H54 (cell line): ENCODE measurements at regions not wholly inside any gene's neighbourhood (a gene's known extent, or its start where the extent isn't known, plus 50 kb on each side); places are given as distances from the start of the nearest gene placed in this dataset.

Experiments used
- DNase-seq: peaks from one replicate; pipeline ENCODE4 v3.0.0; 2011; ENCODE audit warnings: low spot score, mixed read lengths; ENCODE audit not compliant: insufficient read length
- FAIRE-seq: peaks from 3 replicates; lab custom pipeline; 2011; peaks lifted over from hg19 to GRCh38; lab: Jason Lieb, UNC
- POLR2A ChIP-seq: IDR thresholded peaks from 2 replicates; pipeline ENCODE4 v1.6.1; 2011; ENCODE audit warnings: low read depth, mild to moderate bottlenecking, low read length

DNA sequence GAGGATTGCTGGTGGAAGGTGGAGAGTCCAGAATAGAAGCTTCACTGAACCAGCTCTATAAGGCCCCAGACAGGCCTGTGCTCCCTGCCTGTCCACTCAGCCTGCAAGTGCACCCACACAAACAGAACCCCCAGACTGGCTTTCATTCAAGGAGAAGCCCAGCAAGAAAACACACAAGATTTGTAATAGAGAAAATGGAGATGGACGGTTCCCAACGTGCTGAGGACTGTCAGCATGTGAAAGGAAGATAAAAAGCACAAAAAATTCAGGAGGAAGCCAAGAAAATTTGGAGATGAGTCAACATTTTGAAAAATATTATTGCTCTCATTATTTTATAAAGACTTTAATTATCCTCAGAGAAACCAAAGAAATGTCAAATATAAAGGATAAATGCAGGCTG lies 218.2 kb upstream of the SLC10A2 start:
- TF ChIP-seq POLR2A = no peak
- no peak for FAIRE-seq
- DNase-seq = no peak

GRCh38 chr13:103283451-103283820 lies 217.2 kb upstream of the SLC10A2 start:
- no peak for TF ChIP-seq POLR2A
- DNase-seq (no peak), FAIRE-seq (peak; percentile 50)

GRCh38 chr13:103282571-103283450 lies 216.6 kb upstream of the SLC10A2 start:
- FAIRE-seq (peak; percentile 98), DNase-seq (peak; percentile 63)
- no peak for TF ChIP-seq POLR2A

DNA sequence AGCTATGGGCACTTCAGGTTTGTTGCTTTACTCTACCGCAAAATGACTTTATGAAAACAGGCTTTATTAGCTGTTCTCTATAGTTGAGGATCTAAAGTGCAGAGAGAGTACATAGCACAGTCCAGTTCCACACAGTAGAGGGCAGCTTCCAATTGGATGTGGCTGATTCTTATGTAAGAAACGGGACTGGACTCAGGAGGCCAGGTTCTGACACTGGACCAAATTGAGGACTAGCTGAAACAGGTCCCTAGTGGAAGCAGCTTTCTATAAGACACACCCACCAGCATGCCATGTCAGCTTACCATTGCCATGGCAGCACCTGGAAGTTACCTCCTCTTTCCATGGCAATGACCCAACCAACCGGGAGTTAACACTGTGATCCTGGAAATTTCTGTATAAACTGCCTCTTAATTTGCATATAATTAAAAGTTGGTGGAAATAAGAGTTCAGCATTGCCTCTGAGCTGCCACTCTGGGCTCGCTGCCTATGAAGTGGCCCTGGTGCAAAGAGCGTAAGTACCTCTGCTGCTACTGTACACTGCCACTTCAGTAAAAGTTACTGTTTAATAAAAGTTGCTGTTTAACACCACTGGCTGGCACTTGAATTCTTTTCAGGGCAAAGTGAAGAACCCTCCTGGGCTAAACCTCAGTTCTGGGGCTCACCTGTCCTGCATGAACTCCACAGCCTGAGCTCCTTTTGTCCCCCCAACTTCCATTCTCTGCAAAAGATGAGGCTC lies 211.9 kb upstream of the SLC10A2 start:
- TF ChIP-seq POLR2A = no peak
- FAIRE-seq (no peak), DNase-seq (no peak)

DNA sequence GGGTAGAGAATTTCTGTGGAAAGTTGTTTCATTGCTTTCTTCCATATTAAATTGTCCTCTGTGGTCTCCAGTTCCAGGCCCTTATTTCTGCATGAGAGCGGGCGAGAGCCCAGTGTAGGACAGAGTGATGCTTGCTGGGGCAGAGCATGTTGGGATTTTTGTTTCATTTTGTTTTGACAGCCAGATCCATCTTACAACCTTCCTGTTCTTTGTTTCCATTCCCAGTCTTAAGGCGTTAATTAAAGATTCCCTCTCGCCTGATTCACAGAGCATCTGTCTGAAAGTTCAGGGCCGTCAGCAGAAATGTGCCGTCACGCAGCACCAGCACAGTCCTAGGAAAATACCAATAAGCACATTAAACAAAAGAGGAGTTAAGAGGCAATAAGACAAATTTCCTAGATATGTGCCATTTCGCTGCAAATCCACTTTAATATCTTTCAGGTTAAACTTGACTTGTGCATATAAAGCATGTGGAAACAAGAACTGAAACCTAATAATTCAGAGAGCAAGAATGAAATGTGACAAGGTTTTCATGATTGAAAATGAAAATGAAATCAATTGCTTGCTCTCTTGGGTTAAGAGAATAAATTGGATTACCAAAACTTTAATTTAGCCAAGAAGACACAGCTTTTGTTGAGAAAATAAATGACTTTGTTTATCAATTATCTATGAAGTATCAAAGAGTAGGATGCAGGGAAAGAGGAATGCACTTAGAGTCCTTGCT lies 210.7 kb upstream of the SLC10A2 start:
- no peak for TF ChIP-seq POLR2A
- FAIRE-seq (peak; percentile 36), DNase-seq (no peak)

GRCh38 chr13:103275722-103276121 lies 209.5 kb upstream of the SLC10A2 start:
- DNase-seq = no peak
- no peak for FAIRE-seq
- TF ChIP-seq POLR2A = no peak

GRCh38 chr13:103275081-103275480 lies 208.9 kb upstream of the SLC10A2 start:
- DNase-seq = no peak
- no peak for FAIRE-seq
- no peak for TF ChIP-seq POLR2A

DNA sequence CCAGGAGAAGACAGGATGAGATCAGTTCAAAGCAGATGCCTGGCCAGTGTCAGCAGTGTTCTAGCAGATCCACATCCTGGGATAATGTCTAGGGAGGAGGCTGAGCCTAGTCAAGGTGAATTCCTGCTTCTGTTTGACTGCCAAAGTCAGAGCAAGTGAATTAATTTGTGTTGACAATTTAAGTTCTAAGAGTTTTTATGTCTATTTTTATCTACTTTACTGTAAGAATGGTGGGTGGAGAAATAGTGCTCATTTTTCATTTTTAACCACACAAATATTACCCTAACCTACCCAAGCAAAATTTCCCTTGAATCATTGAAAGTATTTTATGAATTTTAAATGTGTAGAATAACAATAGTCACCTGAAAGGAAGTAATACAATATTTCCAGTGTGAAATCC lies 207.6 kb upstream of the SLC10A2 start:
- DNase-seq (no peak), FAIRE-seq (no peak)
- no peak for TF ChIP-seq POLR2A

GRCh38 chr13:103272770-103273169 lies 206.6 kb upstream of the SLC10A2 start:
- DNase-seq = no peak
- FAIRE-seq = peak; percentile 53
- no peak for TF ChIP-seq POLR2A

- DNase-seq = no peak
- no peak for FAIRE-seq
- TF ChIP-seq POLR2A = no peak
Observed at GRCh38 chr13:103263448-103263847, 197.2 kb upstream of the SLC10A2 start.

DNA sequence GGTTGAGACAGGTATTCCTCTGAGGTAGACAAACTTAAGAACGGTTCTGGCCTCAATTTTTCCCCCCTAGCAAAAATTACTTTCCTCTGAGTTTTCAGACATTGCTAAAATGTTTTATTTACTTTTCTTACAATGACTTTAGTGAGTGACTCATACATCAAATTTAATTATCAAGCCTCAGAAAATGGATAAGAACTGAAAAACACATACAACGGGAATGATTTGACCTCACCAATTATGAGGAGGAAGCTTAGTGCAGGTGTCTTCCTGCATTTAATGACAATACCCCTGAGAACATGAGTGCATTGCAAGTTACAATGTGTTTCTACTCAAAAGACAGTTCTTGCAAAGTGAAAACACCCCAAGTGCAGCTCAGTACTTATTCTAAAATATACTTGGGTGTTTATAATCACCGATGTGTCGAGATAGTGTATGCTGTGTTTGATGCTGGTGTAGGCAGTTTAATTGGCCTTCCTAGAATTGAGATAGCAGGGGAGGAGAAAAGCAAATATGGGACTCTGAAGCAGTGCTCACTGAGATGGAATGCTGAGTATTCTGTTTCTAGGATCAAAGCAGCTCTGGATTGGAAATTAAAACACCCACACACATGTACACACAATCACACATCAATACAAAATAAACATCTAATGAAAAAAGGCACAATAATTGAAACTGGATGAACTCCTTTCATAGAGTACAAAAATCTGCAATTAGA lies 189.5 kb upstream of the SLC10A2 start:
- no peak for FAIRE-seq
- no peak for TF ChIP-seq POLR2A
- no peak for DNase-seq

DNA sequence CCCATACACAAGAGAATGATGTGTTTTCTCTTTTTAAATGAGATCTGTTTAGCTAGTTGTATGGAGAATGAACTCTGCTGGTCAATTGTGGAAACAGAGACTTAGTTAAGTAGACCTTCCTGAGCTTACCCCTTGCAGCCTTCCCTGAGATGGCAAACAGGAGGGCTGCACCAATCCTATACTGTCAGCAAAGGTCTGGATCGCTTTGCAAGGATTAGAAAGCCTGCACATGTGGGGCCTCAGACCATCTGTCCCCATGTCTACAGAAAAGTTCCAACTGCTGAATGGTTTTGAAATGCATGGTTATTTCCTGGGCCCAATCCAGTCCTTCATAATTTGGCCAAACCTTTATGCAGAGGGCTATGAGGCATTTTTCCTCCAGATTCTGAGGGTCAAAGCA lies 183.9 kb upstream of the SLC10A2 start:
- FAIRE-seq (no peak), DNase-seq (no peak)
- no peak for TF ChIP-seq POLR2A

GRCh38 chr13:103246581-103247200 lies 180.5 kb upstream of the SLC10A2 start:
- no peak for DNase-seq
- no peak for TF ChIP-seq POLR2A
- no peak for FAIRE-seq
